HEK293 (cell line): ENCODE measurements at regions not wholly inside any gene's neighbourhood (a gene's known extent, or its start where the extent isn't known, plus 50 kb on each side); places are given as distances from the start of the nearest gene placed in this dataset.

Experiments used
- CTCF ChIA-PET: fragments of 350-600 bp; formaldehyde crosslinking; extraction: SDS; loops from one replicate; lab custom pipeline; 2021; ENCODE audit warnings: antibody characterized with exemption; lab: Yijun Ruan, JAX
- POLR2A ChIA-PET: fragments of 300-600 bp; formaldehyde crosslinking; extraction: SDS; loops from one replicate; lab custom pipeline; 2020; ENCODE audit warnings: antibody characterized with exemption, inconsistent platforms; lab: Yijun Ruan, JAX
- H3K27ac ChIP-seq: fragments of 200-500 bp; sonication (Bioruptor generic); 2 replicates; pipeline ENCODE4 v1.5.1; 2014; ENCODE audit warnings: low read depth, low read length, control low read depth, inconsistent platforms; ENCODE audit errors: extremely low read depth
- H3K36me3 ChIP-seq, 2 experiments: fragments of 200-500 bp in 1 of 2; sonication (Bioruptor generic) in 1 of 2; 1 replicate in 1 of 2; 2 replicates in 1 of 2; pipeline ENCODE4 v1.5.1; 2014 to 2017; ENCODE audit warnings: inconsistent platforms in 2 of 2, low read length in 2 of 2; ENCODE audit not compliant: control insufficient read depth in 2 of 2, insufficient read depth in 1 of 2
- H3K4me1 ChIP-seq: fragments of 200-500 bp; sonication (Bioruptor generic); 2 replicates; pipeline ENCODE4 v1.5.1; 2014; ENCODE audit warnings: mild to moderate bottlenecking, low read length, inconsistent platforms; ENCODE audit not compliant: control insufficient read depth, insufficient read depth
- H3K4me3 ChIP-seq: 2 replicates; pipeline ENCODE4 v1.5.1; 2011; ENCODE audit warnings: low read depth, mild to moderate bottlenecking, control low read depth, low read length, moderate library complexity
- H3K9me3 ChIP-seq: fragments of 200-500 bp; sonication (Bioruptor generic); 2 replicates; pipeline ENCODE4 v1.5.1; 2014; ENCODE audit warnings: low read depth, low read length, inconsistent platforms; ENCODE audit not compliant: control insufficient read depth, insufficient read depth
- EGR2 ChIP-seq: fragments of 450-650 bp; formaldehyde crosslinking; IDR thresholded peaks from 2 replicates; pipeline ENCODE4 v1.5.1; 2016; ENCODE audit warnings: low read depth, missing biosample characterization, missing genetic modification characterization
- HOXC10 ChIP-seq: sonication (generic); formaldehyde crosslinking; IDR thresholded peaks from 2 replicates; pipeline ENCODE4 v1.8.1; 2023; ENCODE audit warnings: mild to moderate bottlenecking, missing genetic modification reagents
- REPIN1 ChIP-seq: fragments of 450-650 bp; formaldehyde crosslinking; IDR thresholded peaks from 2 replicates; pipeline ENCODE4 v1.5.1; 2017; ENCODE audit warnings: missing biosample characterization, missing genetic modification characterization, low read depth
- SCRT1 ChIP-seq: fragments of 450-650 bp; formaldehyde crosslinking; IDR thresholded peaks from 2 replicates; pipeline ENCODE4 v1.5.1; 2016; ENCODE audit warnings: missing biosample characterization, missing genetic modification characterization, borderline replicate concordance
- WT1 ChIP-seq: fragments of 450-650 bp; formaldehyde crosslinking; IDR thresholded peaks from 2 replicates; pipeline ENCODE4 v1.5.1; 2016; ENCODE audit warnings: missing biosample characterization, missing genetic modification characterization
- ZBTB1 ChIP-seq: fragments of 450-650 bp; formaldehyde crosslinking; IDR thresholded peaks from 2 replicates; pipeline ENCODE4 v1.5.1; 2016; ENCODE audit warnings: missing biosample characterization, missing genetic modification characterization
- ZFHX2 ChIP-seq: fragments of 450-650 bp; formaldehyde crosslinking; conservative IDR thresholded peaks from 2 replicates; pipeline ENCODE4 v1.5.1; 2016; ENCODE audit warnings: missing biosample characterization, missing genetic modification characterization
- ZFP41 ChIP-seq: fragments of 450-650 bp; formaldehyde crosslinking; IDR thresholded peaks from 2 replicates; pipeline ENCODE4 v1.5.1; 2016; ENCODE audit warnings: missing biosample characterization, missing genetic modification characterization, borderline replicate concordance
- ZIC2 ChIP-seq: fragments of 450-650 bp; formaldehyde crosslinking; IDR thresholded peaks from 2 replicates; pipeline ENCODE4 v1.5.1; 2016; ENCODE audit warnings: missing biosample characterization, missing genetic modification characterization
- ZNF140 ChIP-seq: fragments of 450-650 bp; formaldehyde crosslinking; IDR thresholded peaks from 2 replicates; pipeline ENCODE4 v1.5.1; 2016; ENCODE audit warnings: missing biosample characterization, missing genetic modification characterization
- ZNF16 ChIP-seq: fragments of 450-650 bp; formaldehyde crosslinking; IDR thresholded peaks from 2 replicates; pipeline ENCODE4 v1.5.1; 2016; ENCODE audit warnings: low read depth, missing biosample characterization, missing genetic modification characterization
- ZNF174 ChIP-seq: fragments of 450-650 bp; formaldehyde crosslinking; IDR thresholded peaks from 2 replicates; pipeline ENCODE4 v1.5.0; 2017; ENCODE audit warnings: missing biosample characterization, mild to moderate bottlenecking, missing genetic modification characterization
- ZNF23 ChIP-seq: fragments of 450-650 bp; formaldehyde crosslinking; IDR thresholded peaks from 2 replicates; pipeline ENCODE4 v1.5.1; 2016; ENCODE audit warnings: missing biosample characterization, missing genetic modification characterization, borderline replicate concordance
- ZNF248 ChIP-seq: fragments of 450-650 bp; formaldehyde crosslinking; IDR thresholded peaks from 2 replicates; pipeline ENCODE4 v1.5.1; 2017; ENCODE audit warnings: missing biosample characterization, missing genetic modification characterization
- ZNF292 ChIP-seq: fragments of 450-650 bp; formaldehyde crosslinking; IDR thresholded peaks from 2 replicates; pipeline ENCODE4 v1.5.1; 2016; ENCODE audit warnings: low read depth, missing biosample characterization, missing genetic modification characterization, borderline replicate concordance
- ZNF404 ChIP-seq: fragments of 450-650 bp; formaldehyde crosslinking; IDR thresholded peaks from 2 replicates; pipeline ENCODE4 v1.5.1; 2017; ENCODE audit warnings: missing biosample characterization, missing genetic modification characterization
- ZNF555 ChIP-seq: fragments of 450-650 bp; formaldehyde crosslinking; conservative IDR thresholded peaks from 2 replicates; pipeline ENCODE4 v1.5.1; 2017; ENCODE audit warnings: missing biosample characterization, mild to moderate bottlenecking, missing genetic modification characterization, inconsistent platforms
- ZNF571 ChIP-seq: fragments of 450-650 bp; formaldehyde crosslinking; IDR thresholded peaks from 2 replicates; pipeline ENCODE4 v1.5.0; 2017; ENCODE audit warnings: missing biosample characterization, missing genetic modification characterization
- ZNF658 ChIP-seq: fragments of 450-650 bp; formaldehyde crosslinking; IDR thresholded peaks from 2 replicates; pipeline ENCODE4; 2016; ENCODE audit warnings: missing biosample characterization, missing genetic modification characterization
- ZNF701 ChIP-seq: fragments of 450-650 bp; formaldehyde crosslinking; IDR thresholded peaks from 2 replicates; pipeline ENCODE4 v1.5.1; 2016; ENCODE audit warnings: missing biosample characterization, missing genetic modification characterization
- ZNF777 ChIP-seq: fragments of 450-650 bp; formaldehyde crosslinking; IDR thresholded peaks from 2 replicates; pipeline ENCODE4 v1.5.1; 2017; ENCODE audit warnings: missing biosample characterization, missing genetic modification characterization, borderline replicate concordance
- ZSCAN16 ChIP-seq: fragments of 450-650 bp; formaldehyde crosslinking; IDR thresholded peaks from 2 replicates; pipeline ENCODE4 v1.5.1; 2016; ENCODE audit warnings: missing biosample characterization, missing genetic modification characterization
- ZSCAN30 ChIP-seq: fragments of 450-650 bp; IDR thresholded peaks from 2 replicates; pipeline ENCODE4 v1.5.1; 2018; ENCODE audit warnings: missing biosample characterization, mild to moderate bottlenecking, missing genetic modification characterization, moderate library complexity

DNA sequence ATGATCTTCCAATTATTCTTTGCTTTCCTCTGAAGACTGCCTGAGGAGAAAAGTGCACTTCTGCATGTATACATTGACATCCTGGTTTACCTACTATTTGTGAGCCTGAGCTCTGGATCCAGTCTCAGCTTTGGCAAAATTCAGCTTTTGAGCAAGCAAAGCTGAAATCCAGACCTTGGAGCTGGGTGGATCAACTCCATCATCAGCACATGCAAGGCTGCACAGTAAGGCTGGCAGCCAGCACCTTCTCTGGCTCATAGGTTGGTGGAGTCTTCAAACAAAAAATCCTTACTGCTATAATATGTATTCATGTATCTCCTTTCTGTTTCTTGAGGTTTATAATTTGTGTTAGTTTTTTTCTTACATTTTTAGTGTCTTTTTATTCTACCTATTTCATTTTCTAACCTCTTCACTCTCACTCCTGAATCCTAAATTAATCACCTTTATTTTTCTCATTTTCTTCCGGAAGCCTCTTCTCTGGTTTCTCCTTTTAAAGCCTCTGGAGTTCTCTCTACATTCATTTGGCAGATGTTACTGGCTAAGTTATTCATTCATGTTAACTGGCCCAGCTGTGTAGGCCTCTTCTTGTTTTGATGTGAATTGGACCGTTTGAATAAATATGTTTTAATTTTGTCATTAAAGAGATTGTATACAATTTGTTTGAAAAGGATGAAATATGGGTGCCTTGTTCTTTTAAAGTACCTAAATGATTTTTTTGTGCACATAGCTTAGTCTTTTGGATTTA, 224.8 kb downstream of the DACT1 start:
- TF ChIP-seq SCRT1 (tag by site-specific recombination) (no peak), ZBTB1 (tag by site-specific recombination) (no peak), ZNF174 (no peak), ZNF555 (tag by site-specific recombination) (no peak), ZFP41 (tag by site-specific recombination) (no peak), ZSCAN30 (tag by site-specific recombination) (no peak), REPIN1 (tag by site-specific recombination) (no peak), ZNF571 (tag by site-specific recombination) (no peak), ZNF16 (tag by site-specific recombination) (no peak), ZNF248 (tag by site-specific recombination) (no peak), ZNF701 (no peak), ZSCAN16 (tag by site-specific recombination) (no peak), HOXC10 (CRISPR knock-in tag) (no peak), ZNF404 (no peak), ZNF658 (no peak), ZNF140 (tag by site-specific recombination) (no peak), ZIC2 (tag by site-specific recombination) (no peak)
- H3K9me3 ChIP-seq: no peaks in the 10 kb centered on the region
- no peaks in the 10 kb centered on the region for H3K36me3 ChIP-seq
- H3K27ac ChIP-seq: no peak overlapping the region
- H3K4me3 ChIP-seq: no peak overlapping the region
- ChIA-PET CTCF (interaction anchor here (0.6 to 1.5 kb wide), 3 partner anchors 9 to 761 kb away, joined by 3 to 4 read pairs (median 4); no protein-coding TSS in a partner anchor), POLR2A (no interaction called here)
- peaks cover 8% of the 10 kb centered on the region; the same call in 1 of the 2 replicates for H3K4me1 ChIP-seq

GRCh38 chr14:58863661-58864345, 226.0 kb downstream of the DACT1 start:
- H3K9me3 ChIP-seq: no peaks in the 10 kb centered on the region
- POLR2A ChIA-PET: no interaction called here
- CTCF ChIA-PET: interaction anchor here (0.9 to 1.5 kb wide), 4 partner anchors 10 to 226 kb away, joined by 3 to 5 read pairs (median 4); partner anchors contain the start of gene DACT1
- H3K4me1 ChIP-seq: peaks cover 8% of the 10 kb centered on the region; the same call in 1 of the 2 replicates
- H3K36me3 ChIP-seq: no peaks in the 10 kb centered on the region
- TF ChIP-seq ZNF292 (no peak), ZNF23 (tag by site-specific recombination) (no peak), WT1 (tag by site-specific recombination) (no peak)
- H3K27ac ChIP-seq: no peak overlapping the region
- H3K4me3 ChIP-seq: no peak overlapping the region

DNA sequence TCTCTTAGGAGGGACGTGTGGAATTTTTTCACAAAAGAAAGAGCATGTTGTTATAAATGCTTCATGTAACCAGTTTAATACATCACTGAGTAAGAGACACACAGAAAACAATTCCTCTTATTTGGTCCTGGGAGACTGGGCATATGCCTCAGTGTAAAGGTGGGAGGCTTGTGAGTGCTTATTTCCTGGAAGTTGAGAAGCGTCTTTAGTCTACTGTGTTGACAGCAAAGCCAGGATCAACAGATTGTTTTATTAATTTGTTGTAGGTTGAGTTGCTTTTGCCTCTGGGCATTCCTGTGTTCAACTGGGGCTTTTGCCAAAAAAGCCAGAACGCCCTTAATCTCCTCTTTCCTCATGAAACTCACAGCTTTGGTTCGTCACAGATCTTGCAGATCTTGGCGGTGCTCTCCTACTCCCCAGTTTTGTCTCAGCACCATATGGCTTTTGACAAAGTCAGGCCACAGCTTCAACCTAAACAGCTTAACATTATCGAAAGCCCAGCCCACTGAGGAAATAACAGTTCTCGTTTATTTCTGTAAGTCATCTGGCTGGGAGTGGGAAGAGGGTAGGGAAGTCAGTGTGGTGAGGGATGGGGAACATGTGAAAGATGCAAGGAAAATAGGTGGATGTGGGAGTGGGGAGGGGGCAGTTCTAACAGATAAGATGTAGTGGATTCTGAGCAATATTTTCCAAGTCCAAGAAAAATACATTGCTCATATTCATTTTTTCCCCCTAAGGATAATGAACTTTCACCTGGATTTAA, 227.2 kb downstream of the DACT1 start:
- no peaks in the 10 kb centered on the region for H3K36me3 ChIP-seq
- TF ChIP-seq ZFHX2 (tag by site-specific recombination): peak; percentile 93
- peak; percentile 86; the same call in 1 of the 2 replicates for TF ChIP-seq EGR2 (tag by site-specific recombination)
- no peak for TF ChIP-seq ZNF777 (tag by site-specific recombination)
- H3K9me3 ChIP-seq: no peaks in the 10 kb centered on the region
- no peak overlapping the region for H3K4me3 ChIP-seq
- no peak overlapping the region for H3K27ac ChIP-seq
- ChIA-PET CTCF (interaction anchor here (0.7 to 1.2 kb wide), 3 partner anchors 11 to 227 kb away, joined by 3 read pairs; partner anchors contain the start of gene DACT1), POLR2A (no interaction called here)
- peaks cover 8% of the 10 kb centered on the region; the same call in 1 of the 2 replicates for H3K4me1 ChIP-seq
